AML-193 (cell line): ENCODE measurements at regions not wholly inside any gene's neighbourhood (a gene's known extent, or its start where the extent isn't known, plus 50 kb on each side); places are given as distances from the start of the nearest gene placed in this dataset.

Source experiments
- DNase-seq, 2 experiments: peaks; one replicate each; lab custom pipeline; 2025; lab: John Stamatoyannopoulos, UW

DNA sequence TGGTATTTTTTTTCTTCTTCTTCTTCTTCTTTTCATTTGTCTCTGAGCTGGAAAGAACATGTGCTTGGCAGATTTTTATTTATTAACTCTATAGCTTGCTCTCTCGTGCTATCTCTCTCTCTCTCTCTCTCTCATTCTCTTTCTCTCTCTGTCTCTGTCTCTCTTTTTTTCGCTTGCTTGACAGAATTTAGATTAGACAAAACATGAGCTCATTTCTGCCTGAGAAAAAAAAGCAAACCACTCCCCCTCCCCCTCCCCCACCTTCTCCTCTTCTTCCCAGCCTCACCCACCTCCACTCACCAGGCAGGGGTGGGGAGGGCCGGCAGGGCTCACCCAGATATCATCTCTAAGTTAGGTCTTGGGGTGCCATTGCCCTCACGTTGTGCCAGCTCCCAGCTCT, 81.5 kb downstream of the PJA1 start:
- DNase-seq, result no peak

DNA sequence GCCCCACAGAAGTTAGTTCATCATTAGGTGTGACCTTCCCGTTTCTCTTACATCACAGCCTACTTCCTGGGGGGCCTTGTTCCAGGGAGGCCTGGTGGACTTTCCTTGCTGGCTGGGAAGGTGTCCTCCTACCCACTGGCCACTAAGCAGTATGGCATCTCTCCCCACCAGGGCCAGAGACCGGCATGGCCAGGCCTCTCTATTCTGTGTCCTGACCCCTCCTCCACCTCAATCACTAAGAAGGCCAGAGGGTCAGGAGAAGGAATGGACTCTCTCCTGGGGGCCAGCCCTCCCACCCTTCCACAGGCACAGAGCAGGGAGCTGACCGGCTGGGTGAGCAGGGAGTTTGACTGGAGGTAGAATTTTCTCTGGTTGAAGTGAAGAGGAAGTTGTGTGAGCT, 81.9 kb downstream of the PJA1 start:
- DNase-seq, result no peak

DNA sequence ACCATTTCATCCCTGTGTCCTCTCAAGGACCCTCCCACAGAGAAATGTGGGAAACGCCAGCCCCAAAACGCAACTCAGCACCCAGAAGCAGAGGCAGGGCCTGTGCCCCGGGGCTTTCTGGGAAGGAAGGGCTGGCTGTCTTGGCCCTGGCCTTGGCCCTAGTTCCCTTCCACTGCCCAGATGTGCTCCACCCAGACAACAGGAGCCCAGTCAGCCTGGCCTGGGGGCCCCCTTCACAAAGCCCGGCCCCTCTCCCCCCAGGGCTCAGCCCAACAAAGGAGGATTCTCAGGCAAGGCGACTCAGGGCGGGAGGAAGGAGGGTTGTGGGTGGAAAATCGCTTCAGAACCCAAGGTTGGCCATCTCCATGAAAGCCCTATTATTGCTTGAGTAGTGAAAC, 82.5 kb downstream of the PJA1 start:
- DNase-seq, result no peak

DNA sequence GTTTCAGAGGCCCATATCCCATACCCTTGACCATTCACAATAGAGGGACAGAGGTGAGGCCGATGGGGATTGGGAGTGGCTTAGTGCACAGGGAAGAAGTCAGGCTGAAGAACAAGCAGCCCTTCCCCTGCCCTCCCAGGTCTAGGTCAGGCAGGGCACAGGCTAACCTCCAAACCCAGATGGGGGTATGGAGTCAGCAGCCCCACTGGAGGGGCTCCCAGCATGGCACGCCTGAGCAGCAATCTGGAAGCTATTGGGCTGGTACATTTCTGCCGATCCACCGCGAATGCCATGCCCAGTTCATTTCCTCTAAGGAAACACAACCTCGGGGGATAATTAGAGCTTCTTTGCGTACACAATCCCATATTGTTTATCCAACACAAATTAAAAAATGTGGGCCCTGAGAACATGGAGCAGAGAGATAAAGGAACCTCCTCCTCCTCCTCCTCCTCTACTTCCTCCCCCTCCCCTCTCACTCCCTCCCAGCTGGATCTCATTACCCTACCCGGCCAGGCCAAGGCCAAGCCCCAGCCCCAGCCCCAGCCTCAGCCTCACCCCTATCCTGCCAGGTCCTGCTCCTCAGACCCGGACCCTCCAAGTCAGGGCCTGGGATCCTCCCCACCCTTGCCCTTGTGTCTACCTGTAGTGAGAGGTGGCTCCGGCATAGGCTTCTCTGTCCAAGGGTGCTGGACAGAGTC, 83.0 kb downstream of the PJA1 start:
- no peak for DNase-seq

DNA sequence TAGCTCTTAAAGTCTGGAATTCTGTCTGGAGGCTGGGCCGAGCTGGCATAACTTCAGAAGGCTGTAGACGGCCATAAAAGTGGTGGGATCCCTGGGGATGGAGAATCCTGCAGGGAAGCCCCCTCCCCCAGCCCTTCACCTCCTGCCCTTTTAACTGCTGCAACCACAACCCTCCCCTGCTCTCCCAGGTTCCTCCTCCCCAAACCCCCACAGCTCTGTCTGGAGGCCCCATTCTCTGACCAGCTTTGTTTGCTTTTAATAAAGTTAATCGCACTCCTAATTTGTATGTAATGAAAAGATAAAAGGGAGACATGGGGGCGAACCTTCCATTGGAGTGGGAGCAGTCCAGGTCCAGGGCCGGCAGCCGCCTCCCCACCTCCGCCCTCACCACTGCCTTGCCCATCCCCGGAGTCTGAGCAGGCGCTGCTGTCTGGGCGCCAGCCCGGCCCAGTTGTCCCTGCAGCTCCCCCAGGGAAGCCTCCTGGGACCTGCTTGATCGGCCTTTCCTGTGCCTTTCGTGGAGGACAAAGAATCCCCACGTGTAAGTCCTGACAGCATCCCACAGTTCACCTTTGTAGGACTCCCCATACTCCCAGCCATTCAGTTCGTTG, 84.3 kb downstream of the PJA1 start:
- DNase-seq, result no peak

DNA sequence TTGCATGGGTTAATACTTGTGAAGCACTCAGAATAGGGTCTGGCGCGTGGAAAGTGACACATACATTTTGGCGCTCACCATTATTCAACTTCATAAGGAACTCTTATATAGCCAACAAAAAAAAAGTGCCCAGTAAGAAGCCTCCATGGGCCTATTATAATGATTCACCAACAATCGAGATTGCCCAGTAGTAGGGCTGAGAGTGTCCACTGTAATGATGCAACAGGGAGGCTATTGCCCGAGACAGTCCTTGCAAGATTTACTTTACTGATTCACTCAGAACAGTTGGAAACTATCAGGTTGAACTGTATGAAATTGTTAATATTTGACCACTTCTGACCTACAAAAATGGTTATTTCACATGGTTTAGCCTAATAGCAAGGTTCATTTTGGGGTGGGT, 86.0 kb downstream of the PJA1 start:
- DNase-seq, result no peak

DNA sequence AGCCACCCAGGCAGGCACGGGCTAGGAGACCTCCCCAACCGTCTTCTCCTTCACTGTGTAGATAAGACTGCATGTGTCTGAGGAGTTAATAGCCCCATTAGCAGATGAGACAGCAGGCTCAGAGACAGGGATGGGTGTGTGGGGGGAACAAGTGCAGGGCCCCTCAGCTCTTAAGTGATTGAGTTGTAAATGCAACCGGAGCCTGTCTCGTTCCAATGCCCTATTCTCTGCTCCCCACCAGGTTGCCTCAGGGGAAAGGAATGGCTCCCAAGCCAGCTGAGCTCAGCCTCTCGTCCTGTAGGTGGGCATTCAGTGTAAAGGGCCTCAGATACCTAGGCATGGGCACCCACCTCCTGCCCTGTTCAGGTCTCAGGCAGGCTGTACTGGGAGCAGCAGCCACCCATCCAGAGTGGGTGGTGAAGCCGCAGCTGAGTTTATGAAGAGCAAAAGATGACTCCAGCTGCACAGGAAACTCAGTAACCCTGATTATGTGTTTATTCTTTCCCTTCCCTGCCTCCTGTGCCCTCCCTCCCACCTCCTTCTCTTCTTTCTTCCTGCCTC, 87.3 kb downstream of the PJA1 start:
- DNase-seq, result no peak

DNA sequence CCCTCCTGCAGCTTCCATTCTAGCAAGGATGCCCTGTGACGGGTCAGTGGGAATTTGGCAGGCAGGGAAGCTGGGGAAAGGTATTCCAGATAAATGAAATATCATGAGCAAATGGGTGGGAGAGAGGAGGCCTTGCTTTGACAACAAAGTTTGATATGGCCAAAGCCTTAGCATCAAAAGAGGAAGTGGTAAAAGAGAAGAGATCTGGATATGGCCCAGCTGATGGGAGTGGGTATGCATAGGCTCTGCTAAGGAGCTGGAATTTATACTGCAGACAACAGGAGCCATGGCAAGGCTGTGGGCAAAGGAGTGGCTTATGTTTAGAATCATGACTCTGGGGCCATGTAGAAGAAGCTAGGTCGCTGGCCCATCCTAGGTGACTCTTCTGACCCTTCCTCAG, 89.2 kb downstream of the PJA1 start:
- no peak for DNase-seq

DNA sequence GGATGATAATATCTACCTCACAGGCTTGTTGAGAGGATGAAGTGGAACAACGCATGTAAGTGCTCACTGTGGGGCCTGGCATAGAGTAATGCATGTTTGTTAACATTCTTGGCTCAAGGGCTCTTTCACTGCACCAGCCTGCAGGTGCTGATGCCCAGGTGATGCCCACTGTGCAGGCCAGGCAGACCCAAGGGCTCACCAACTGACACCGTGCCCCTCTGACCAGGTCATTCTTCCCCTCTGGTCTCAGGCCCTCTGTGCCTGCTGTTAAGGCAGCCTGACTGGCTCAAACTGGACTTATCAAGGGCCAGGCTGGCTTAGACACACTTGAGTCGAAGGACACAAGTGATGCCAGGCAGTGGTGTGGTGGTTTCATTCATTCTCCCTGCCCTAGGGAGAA, 90.5 kb downstream of the PJA1 start:
- no peak for DNase-seq

DNA sequence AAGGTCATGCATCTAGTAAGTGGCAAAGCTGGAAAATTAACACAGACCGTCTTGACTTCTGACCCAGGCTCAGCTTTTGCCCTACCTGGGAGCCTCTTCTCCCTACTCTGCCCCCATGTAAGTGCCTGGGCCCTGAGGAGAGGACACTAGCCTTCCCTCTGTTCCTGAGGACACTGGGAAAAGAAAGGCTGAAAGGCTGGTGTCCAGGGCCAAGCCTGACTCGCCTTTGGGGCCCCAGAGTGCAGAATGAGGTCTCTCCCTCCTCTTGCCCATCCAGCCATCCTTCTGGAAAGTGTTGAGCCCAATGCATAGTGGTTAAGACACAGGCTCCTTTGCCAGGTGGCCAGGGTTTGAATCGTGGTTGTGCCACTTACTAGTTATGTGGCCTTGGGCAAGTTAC, 91.5 kb downstream of the PJA1 start:
- no peak for DNase-seq

DNA sequence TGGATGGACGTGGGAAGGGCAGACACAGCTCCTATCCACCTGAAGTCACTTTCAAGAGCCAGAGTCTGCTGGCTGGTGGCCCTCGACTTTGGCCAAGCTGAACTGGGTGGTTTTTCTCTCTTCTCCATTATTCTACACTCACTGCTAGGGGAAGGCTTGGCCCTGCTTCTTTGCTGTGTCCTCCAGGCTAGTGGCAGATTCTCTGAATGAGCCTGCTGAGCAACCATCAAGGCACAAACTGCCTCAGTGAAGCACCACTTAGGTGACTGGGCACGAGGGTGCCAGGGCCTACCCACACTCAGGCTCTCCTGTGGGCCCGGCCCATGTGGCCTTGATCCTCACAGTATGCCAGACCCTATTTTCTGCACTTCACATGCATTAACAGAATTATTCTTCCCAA, 92.0 kb downstream of the PJA1 start:
- DNase-seq, result no peak

DNA sequence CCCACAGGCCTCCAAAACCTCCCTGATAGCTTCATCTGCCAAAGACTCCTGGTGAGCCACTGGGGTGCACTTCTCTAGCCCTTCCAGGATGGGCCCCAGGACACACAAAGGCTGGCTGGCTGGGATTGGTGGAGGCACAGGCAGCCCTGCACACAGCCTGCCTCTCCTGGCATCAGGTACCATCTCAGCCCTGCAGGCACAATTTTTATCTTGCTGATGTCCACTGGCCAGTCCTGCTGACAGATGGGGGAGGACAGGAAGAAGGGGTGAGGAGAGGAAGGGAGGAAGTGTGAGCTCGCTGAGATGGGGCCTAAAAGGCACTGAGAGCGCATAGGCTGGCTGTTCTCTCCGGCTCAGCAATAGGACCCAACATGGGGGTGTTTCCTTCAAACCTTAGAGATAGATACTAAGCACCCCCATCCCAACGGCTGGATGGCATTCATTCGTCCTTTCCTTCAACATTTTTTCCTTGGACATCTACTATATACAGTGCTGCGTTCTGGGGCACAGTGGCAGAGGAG, 92.7 kb downstream of the PJA1 start:
- no peak for DNase-seq

DNA sequence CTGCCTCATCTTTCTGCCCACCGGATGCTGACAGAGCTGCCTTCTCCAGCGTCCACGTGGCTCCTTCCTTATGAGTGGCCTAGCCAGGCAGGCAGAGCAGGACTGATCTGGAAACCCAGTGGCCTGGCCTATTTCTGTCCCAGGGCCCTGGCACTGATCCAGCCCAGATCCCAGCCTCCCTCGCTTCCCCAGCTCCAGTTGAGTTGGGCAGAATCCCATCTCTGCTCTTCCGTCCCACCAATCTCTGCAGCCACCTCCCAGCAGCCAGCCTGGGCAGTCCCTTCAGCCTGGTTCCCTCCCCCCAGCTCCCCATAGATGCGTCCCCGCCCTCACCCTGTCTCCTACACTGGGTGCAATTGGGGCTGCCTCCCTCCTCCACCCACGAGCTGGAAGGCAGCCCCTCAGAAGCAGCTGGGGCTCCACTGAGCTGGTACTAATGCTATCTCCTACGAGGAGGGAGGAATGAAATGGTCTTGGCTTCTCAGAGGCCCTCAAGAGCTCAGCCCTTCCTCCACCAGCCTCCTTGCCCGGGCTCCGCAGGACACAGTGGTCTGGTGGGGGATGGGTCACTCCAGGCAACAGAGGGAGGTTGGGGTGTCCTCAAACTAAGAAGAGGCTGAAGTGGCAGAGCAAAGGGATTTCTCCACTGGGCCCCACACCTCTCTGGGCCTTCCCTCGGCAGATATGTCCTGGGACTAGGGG, 94.2 kb downstream of the PJA1 start:
- no peak for DNase-seq

DNA sequence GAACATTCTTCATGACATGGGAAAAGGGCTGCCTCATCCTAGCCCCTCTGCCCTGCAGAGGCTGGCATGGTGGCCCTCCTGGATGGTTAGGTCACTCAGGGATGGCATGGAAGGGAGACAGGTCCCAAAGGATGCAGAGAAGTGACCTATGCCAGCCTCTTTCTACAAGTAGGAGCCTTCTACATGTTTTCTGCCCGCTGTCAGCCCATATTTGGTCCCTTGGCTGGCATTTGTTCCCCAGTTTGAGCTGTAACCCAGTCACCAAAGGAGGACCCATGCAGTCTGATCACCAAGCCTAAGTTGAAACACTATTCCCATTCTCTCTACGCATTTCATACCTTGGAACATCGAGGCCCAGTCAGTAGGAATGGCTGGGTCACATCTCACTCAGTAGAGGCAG, 95.4 kb downstream of the PJA1 start:
- DNase-seq, result no peak

DNA sequence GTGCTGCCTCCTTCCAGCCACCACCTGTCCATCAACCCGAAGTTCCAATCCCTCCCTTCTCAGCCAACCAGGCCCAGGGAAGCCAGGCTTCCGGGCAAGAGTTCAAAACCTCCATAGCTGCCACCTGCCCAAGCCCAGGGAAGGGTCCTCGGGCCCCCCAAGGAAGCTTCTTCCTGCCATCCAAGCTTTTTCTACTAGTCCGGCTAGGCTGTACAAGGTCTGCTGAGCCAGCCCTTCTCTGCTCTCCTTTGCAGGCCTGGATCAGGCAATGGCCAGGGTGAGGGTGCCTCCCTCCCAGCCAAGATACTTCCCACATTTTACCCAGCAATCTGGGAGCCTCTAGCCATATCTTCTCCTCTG, 96.2 kb downstream of the PJA1 start:
- DNase-seq, result no peak

DNA sequence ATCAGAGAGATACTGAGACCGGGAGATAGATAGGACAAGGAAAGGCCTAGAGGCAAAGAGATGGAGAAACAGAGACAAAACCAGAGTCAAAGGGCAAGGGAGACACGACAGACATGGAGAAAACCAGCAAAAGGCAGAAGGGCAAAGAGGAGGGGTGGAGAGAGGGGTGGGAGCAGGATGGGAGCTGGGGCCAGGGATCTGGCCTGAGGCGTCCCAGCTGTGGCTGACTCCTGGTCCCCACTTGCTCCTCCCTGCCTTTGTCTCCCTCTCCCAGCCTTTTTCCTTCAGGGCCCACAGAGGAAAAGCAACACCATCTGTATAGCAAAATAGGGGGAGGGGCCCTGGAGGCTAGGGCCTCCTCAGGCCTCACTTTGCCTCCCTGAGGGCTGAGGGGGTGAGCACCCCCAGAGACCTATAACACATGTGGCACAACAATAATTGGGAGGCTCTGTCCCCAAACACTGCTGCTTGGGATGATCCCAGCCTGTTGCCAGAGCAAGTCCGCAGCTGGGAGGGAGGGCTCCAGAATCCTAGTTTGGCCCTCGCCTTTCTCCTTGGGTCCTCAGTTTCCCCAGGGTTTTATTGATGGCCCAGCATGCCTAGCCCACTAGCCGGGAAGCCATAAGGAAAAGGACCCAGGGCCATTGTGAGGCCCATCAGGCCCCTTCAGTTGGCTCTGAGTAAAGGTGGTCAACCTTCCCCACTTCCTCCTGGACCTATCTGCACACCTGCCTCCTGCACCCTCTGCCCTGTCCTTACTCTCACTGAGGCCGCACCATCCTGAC, 96.8 kb downstream of the PJA1 start:
- DNase-seq, result no peak

DNA sequence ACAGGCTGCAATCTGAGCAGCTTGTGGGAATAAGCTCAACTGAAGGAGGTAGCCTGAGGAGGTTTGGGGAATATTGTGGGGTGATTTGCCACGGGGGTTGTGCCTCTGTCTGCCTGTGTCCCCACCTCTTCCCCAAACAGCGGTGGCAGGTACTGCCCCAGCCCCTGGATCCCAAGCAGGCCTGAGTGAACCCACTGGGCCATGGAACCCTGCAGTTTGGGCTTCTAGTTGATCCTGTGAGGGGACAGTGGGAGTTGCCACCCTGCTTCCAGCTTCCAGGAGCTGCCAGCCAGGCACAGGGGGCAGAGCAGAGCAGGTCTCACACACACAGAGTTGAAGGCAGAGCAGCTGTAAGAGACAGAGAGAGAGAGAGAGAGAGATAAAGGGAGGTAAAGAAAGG, 97.4 kb downstream of the PJA1 start:
- no peak for DNase-seq

DNA sequence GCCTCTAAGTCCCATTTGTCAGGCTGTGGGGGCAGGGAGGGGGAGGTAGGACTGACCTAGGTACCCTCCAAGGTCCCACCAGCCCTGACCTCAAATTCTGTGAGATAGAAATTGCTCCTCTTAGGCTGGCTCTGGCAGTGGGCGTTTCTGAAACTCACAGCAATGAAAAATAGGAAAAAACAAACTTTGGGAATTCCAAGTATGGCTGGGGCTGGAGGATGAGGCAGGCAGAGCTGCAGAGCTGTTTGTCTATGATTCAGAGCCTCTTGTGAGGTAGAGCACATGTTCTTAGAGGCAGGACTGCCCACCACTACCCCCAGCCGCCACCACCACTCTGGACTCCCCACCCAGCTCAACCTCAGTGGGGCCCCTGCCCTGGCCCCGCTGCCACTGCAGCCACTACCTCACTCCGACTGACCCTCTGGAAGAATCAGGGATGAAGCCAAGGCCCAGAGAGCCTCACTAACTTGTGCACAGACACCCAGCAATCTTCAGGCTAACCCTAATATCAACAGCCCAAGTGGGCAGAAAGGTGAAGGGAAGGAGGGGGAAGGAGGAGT, 98.2 kb downstream of the PJA1 start:
- DNase-seq, result no peak

DNA sequence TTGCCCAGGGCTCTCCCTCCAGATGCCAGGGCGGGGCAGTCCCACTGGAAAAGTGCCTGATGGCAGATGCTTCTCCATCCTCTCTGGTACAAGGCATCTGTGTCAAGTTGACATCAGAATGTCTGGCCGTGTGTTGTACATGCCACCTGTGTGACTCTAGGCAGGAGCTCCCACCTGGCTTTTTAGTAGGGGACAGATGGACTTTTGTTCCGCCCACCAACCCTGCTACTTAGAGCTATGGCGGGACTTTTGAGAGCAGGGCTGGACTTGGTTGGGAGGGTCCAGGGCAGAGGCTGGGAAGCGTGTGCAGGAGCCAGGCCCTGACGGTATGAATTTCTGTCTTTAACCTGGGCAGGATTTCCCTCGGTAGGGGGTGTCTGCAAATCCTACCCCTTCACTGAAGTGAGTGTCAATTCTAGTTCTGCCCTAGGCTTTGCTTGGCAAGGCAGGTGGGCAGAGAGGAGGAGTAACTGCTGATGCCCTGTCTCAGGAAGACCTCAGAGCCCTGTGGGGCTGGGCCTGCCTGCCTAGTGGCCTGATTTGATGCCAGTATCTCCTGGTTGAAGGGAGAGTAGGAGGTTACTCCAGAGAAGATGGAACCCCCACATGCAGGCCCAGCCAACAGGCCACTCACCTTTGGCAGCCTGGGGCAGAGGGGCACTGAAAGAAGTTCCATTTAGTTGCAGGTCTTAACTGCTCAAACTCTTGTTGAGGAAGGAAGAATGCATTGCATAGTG, 99.1 kb downstream of the PJA1 start:
- no peak for DNase-seq

DNA sequence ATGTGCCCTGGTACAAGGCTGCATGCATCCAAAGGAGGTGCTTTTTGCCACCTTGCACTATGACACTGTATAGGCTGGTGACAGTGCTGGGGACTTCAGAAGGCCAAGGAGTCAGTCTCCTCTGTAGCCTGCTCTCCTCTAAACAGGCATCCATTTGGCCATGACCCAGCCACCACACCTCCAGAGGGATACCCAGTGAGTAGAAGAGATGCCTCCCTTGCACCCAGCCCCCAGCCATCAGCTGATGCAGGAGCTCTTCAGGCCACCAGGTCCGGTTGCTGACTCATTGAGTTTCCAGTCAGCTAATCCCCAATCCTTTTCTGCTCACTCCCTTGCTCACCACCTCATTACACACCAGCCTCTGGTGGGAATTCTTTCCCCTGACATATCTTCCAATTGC, 99.8 kb downstream of the PJA1 start:
- no peak for DNase-seq

DNA sequence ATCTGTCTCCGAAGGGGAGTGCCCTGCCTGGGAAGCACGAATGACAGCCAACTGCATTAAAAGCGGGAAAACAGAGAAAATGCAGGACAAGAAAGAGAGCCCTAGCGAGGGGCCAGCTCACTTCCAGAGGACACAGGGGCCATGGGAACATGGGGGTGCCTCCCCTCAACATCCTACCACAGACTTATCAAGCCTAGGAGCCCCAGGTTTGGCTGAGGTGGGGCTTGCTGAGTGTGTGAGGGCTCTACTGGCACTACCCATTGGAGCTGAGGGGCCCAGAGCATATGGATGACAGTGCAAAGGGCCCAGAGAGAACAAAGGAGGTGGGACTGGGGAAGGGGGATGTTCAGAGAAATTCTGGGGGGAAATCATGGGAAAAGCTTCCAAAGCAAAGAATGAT, 101.8 kb downstream of the PJA1 start:
- DNase-seq, result no peak
